CD14-positive monocyte (primary cell): ENCODE measurements at regions not wholly inside any gene's neighbourhood (a gene's known extent, or its start where the extent isn't known, plus 50 kb on each side); places are given as distances from the start of the nearest gene placed in this dataset.

Experiments
- DNase-seq, 3 donors: peaks; one replicate each; pipeline ENCODE4 v3.0.0-alpha.2; 2011 to 2022
- H2AFZ ChIP-seq: 2 replicates; pipeline ENCODE4 v1.6.0; 2012; ENCODE audit warnings: mild to moderate bottlenecking, low read depth, low read length, inconsistent platforms; ENCODE audit not compliant: insufficient read depth, poor library complexity, severe bottlenecking
- H3K27ac ChIP-seq, 2 donors: 1 replicate in 1 of 2; 2 replicates in 1 of 2; pipeline ENCODE4 v1.5.1; 2012 to 2013; ENCODE audit warnings: low read length in 2 of 2, control low read depth in 1 of 2, inconsistent platforms in 1 of 2, low read depth in 1 of 2, mild to moderate bottlenecking in 1 of 2
- H3K27me3 ChIP-seq, 2 donors: one replicate each; pipeline versions ENCODE4 v1.6.0 to v1.6.1; 2011 to 2013; ENCODE audit warnings: low read length in 2 of 2; ENCODE audit not compliant: control insufficient read depth in 2 of 2, insufficient read depth in 2 of 2
- H3K36me3 ChIP-seq, 2 donors: replicated peaks in 1 of 2; 1 replicate in 1 of 2; 2 replicates in 1 of 2; pipeline versions ENCODE4 v1.5.1 to v1.6.1; 2012 to 2013; ENCODE audit warnings: low read length in 2 of 2, control low read depth in 1 of 2, inconsistent platforms in 1 of 2, mild to moderate bottlenecking in 1 of 2; ENCODE audit not compliant: insufficient read depth in 2 of 2, control insufficient read depth in 1 of 2
- H3K4me1 ChIP-seq, 2 donors: 1 replicate in 1 of 2; 2 replicates in 1 of 2; pipeline versions ENCODE4 v1.5.1 to v1.6.1; 2012 to 2013; ENCODE audit warnings: low read length in 2 of 2, control low read depth in 1 of 2, inconsistent platforms in 1 of 2, mild to moderate bottlenecking in 1 of 2, moderate library complexity in 1 of 2; ENCODE audit not compliant: insufficient read depth in 2 of 2, control insufficient read depth in 1 of 2
- H3K4me2 ChIP-seq: replicated peaks from 2 replicates; pipeline ENCODE3; 2012; ENCODE audit warnings: low read length, moderate library complexity, mild to moderate bottlenecking; ENCODE audit not compliant: poor library complexity, severe bottlenecking; ENCODE audit errors: extremely low read depth
- H3K4me3 ChIP-seq, 3 experiments: fragments of 200-600 bp in 1 of 3; sonication (generic) in 1 of 3; replicated peaks in 1 of 3; 1 replicate in 2 of 3; 2 replicates in 1 of 3; pipeline ENCODE4 v1.5.1; 2011 to 2013; ENCODE audit warnings: low read length in 3 of 3, mild to moderate bottlenecking in 3 of 3, control low read depth in 2 of 3, low read depth in 2 of 3, inconsistent platforms in 1 of 3, moderate library complexity in 1 of 3
- H3K79me2 ChIP-seq: 2 replicates; pipeline ENCODE4 v1.6.0; 2012; ENCODE audit warnings: mild to moderate bottlenecking, control low read depth, inconsistent platforms, low read length, moderate library complexity; ENCODE audit not compliant: insufficient read depth
- H3K9ac ChIP-seq: 2 replicates; pipeline ENCODE4 v1.6.0; 2017; ENCODE audit warnings: low read length, mild to moderate bottlenecking; ENCODE audit not compliant: insufficient read depth, poor library complexity, severe bottlenecking
- H3K9me3 ChIP-seq, 2 donors: replicated peaks in 1 of 2; 1 replicate in 1 of 2; 2 replicates in 1 of 2; pipeline versions ENCODE4 v1.5.1 to v1.6.1; 2012 to 2013; ENCODE audit warnings: low read length in 2 of 2, control low read depth in 1 of 2; ENCODE audit not compliant: control insufficient read depth in 1 of 2, insufficient read depth in 1 of 2
- H4K20me1 ChIP-seq: 2 replicates; pipeline ENCODE4 v1.6.0; 2012; ENCODE audit warnings: mild to moderate bottlenecking, low read length, control low read depth, moderate library complexity; ENCODE audit not compliant: insufficient read depth
- H3K27ac Mint-ChIP-seq, 7 donors: one replicate each; pipeline ENCODE4 v1.8.0; 2020; ENCODE audit warnings: mild to moderate bottlenecking in 7 of 7, mixed read lengths in 7 of 7, moderate library complexity in 6 of 7, inconsistent platforms in 2 of 7
- H3K27me3 Mint-ChIP-seq, 3 donors: one replicate each; pipeline ENCODE4 v1.8.0; 2021 to 2022; ENCODE audit warnings: low read depth in 3 of 3, mild to moderate bottlenecking in 3 of 3, mixed read lengths in 3 of 3, moderate library complexity in 3 of 3, inconsistent platforms in 1 of 3
- H3K36me3 Mint-ChIP-seq, 2 donors: one replicate each; pipeline ENCODE4 v1.8.0; 2020; ENCODE audit warnings: mixed read lengths in 2 of 2, inconsistent platforms in 1 of 2, mild to moderate bottlenecking in 1 of 2
- H3K4me1 Mint-ChIP-seq: one replicate; pipeline ENCODE4 v1.8.0; 2020; ENCODE audit warnings: mild to moderate bottlenecking, mixed read lengths
- H3K4me3 Mint-ChIP-seq, 2 donors: one replicate each; pipeline ENCODE4 v1.8.0; 2020; ENCODE audit warnings: mild to moderate bottlenecking in 2 of 2, mixed read lengths in 2 of 2, moderate library complexity in 1 of 2
- H3K9me3 Mint-ChIP-seq, 7 donors: one replicate each; pipeline ENCODE4 v1.8.0; 2020 to 2022; ENCODE audit warnings: mixed read lengths in 7 of 7, mild to moderate bottlenecking in 6 of 7, moderate library complexity in 6 of 7, inconsistent platforms in 2 of 7
- WGBS: methylation state at CpG from one replicate; pipeline ENCODE4 v1.1.5; 2013; ENCODE audit warnings: missing lambda C conversion rate; ENCODE audit not compliant: insufficient coverage; 5-methylcytosine and 5-hydroxymethylcytosine counted together
- intact Hi-C, 2 donors: fragments of 100-400 bp; cut with micrococcal nuclease; formaldehyde crosslinking; loops; one replicate each; pipeline versions ENCODE4 v1.15.0 to v1.15.1; 2023
- TF ChIP-seq, protein P1 (sequence below): fragments of 200-600 bp; IDR thresholded peaks from one replicate; pipeline ENCODE4 v1.8.0; 2022; ENCODE audit warnings: antibody characterized with exemption, mild to moderate bottlenecking

- WGBS: 17% methylated on average over 1 of the region's 4 CpGs
- DNase-seq: no peak
- H3K9ac ChIP-seq: no peak overlapping the region
- H3K4me2 ChIP-seq: no peak overlapping the region
- no peak overlapping the region for H3K4me3 ChIP-seq
- H3K36me3 ChIP-seq: no peaks in the 10 kb centered on the region
- H3K4me1 ChIP-seq: no peaks in the 10 kb centered on the region
- H3K27me3 ChIP-seq: no peaks in the 10 kb centered on the region
- no peaks in the 10 kb centered on the region for H3K9me3 ChIP-seq
- H4K20me1 ChIP-seq: no peaks in the 10 kb centered on the region
- H3K27ac ChIP-seq: no peak overlapping the region
- H3K27ac Mint-ChIP-seq: no peak overlapping the region
- TF ChIP-seq, protein P1, sequence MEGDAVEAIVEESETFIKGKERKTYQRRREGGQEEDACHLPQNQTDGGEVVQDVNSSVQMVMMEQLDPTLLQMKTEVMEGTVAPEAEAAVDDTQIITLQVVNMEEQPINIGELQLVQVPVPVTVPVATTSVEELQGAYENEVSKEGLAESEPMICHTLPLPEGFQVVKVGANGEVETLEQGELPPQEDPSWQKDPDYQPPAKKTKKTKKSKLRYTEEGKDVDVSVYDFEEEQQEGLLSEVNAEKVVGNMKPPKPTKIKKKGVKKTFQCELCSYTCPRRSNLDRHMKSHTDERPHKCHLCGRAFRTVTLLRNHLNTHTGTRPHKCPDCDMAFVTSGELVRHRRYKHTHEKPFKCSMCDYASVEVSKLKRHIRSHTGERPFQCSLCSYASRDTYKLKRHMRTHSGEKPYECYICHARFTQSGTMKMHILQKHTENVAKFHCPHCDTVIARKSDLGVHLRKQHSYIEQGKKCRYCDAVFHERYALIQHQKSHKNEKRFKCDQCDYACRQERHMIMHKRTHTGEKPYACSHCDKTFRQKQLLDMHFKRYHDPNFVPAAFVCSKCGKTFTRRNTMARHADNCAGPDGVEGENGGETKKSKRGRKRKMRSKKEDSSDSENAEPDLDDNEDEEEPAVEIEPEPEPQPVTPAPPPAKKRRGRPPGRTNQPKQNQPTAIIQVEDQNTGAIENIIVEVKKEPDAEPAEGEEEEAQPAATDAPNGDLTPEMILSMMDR: no peak
- H3K9me3 Mint-ChIP-seq: peaks cover 0 to 3% (median 0%) of the 10 kb centered on the region in 7 donors
- H2AFZ ChIP-seq: no peak overlapping the region
- H3K36me3 Mint-ChIP-seq: no peaks in the 10 kb centered on the region
- intact Hi-C loops: no loop called here
- no peaks in the 10 kb centered on the region for H3K79me2 ChIP-seq
- H3K4me1 Mint-ChIP-seq: no peaks in the 10 kb centered on the region
- H3K4me3 Mint-ChIP-seq: no peak overlapping the region
- peaks cover 0 to 2% (median 0%) of the 10 kb centered on the region in 3 donors for H3K27me3 Mint-ChIP-seq
Observed at GRCh38 chr4:57591073-57591472, 480.9 kb upstream of the IGFBP7 start.

DNA sequence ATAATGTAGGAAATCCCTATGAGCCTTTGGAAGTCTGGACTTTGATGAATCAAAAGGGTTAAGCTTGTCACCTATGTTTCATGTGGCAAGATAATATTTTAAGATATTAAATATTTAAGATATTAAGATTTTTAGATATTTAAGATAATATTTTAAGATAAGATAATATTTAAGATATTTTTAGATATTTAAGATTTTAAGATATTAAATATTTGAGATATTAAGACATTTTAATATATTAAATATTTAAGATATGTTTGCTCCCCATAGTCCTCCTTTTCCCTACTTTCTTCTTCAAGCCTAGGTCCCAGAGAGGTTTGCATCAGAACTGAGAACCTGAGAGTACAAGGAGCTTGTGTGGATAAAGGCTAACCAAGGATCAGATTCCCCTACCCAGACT is 478.4 kb upstream of the IGFBP7 start:
- Histone ChIP-seq H2AFZ (no peak overlapping the region), H3K36me3 (no peaks in the 10 kb centered on the region), H3K27ac (no peak overlapping the region), H3K4me1 (no peaks in the 10 kb centered on the region), H3K4me2 (no peak overlapping the region), H3K27me3 (no peaks in the 10 kb centered on the region), H3K79me2 (no peaks in the 10 kb centered on the region), H3K9ac (no peak overlapping the region), H3K4me3 (no peak overlapping the region), H4K20me1 (no peaks in the 10 kb centered on the region), H3K9me3 (peaks cover 0 to 4% of the 10 kb centered on the region in 2 donors)
- H3K4me1 Mint-ChIP-seq: no peaks in the 10 kb centered on the region
- peaks cover 0 to 2% (median 0%) of the 10 kb centered on the region in 3 donors for H3K27me3 Mint-ChIP-seq
- no peaks in the 10 kb centered on the region for H3K36me3 Mint-ChIP-seq
- peaks cover 0 to 5% (median 2%) of the 10 kb centered on the region in 7 donors for H3K9me3 Mint-ChIP-seq
- TF ChIP-seq, protein P1: no peak
- H3K27ac Mint-ChIP-seq: no peak overlapping the region
- H3K4me3 Mint-ChIP-seq: no peak overlapping the region
- intact Hi-C loops: no loop called here
- DNase-seq: no peak
